HepG2 (cell line): ENCODE measurements at regions not wholly inside any gene's neighbourhood (a gene's known extent, or its start where the extent isn't known, plus 50 kb on each side); places are given as distances from the start of the nearest gene placed in this dataset.

Experiments used
- CBX5 ChIP-seq: sonication (generic); formaldehyde crosslinking; IDR thresholded peaks from 2 replicates; pipeline ENCODE4 v1.4.0; 2020; ENCODE audit warnings: missing genetic modification reagents, borderline replicate concordance
- ELF1 ChIP-seq: sonication (generic); formaldehyde crosslinking; IDR thresholded peaks from 2 replicates; pipeline ENCODE4 v1.4.0; 2020; ENCODE audit warnings: missing genetic modification reagents
- JUNB ChIP-seq: sonication (generic); formaldehyde crosslinking; IDR thresholded peaks from 2 replicates; pipeline ENCODE4 v1.8.0; 2022; ENCODE audit warnings: missing genetic modification reagents, mild to moderate bottlenecking, borderline replicate concordance
- SMAD3 ChIP-seq: sonication (generic); formaldehyde crosslinking; IDR thresholded peaks from 2 replicates; pipeline ENCODE4 v1.4.0; 2020; ENCODE audit warnings: missing genetic modification reagents
- ZKSCAN8 ChIP-seq: IDR thresholded peaks from 2 replicates; pipeline ENCODE4 v1.6.1; 2016; ENCODE audit warnings: borderline replicate concordance, missing genetic modification reagents, missing compliant biosample characterization
- ZNF12 ChIP-seq: sonication (generic); formaldehyde crosslinking; IDR thresholded peaks from 2 replicates; pipeline ENCODE4 v1.5.0; 2020; ENCODE audit warnings: missing genetic modification reagents
- ZNF225 ChIP-seq: sonication (generic); formaldehyde crosslinking; IDR thresholded peaks from 2 replicates; pipeline ENCODE4 v1.4.0; 2020; ENCODE audit warnings: mild to moderate bottlenecking, missing genetic modification reagents
- ZNF569 ChIP-seq: sonication (generic); formaldehyde crosslinking; IDR thresholded peaks from 2 replicates; pipeline ENCODE4 v1.5.0; 2020; ENCODE audit warnings: mild to moderate bottlenecking, missing genetic modification reagents, moderate library complexity, borderline replicate concordance
- ZNF7 ChIP-seq: IDR thresholded peaks from 2 replicates; pipeline ENCODE4 v1.6.1; 2016; ENCODE audit warnings: missing biosample characterization, missing genetic modification reagents
- TF ChIP-seq, protein P1 (sequence below): sonication (generic); formaldehyde crosslinking; IDR thresholded peaks from 2 replicates; pipeline ENCODE4 v1.5.0; 2020; ENCODE audit warnings: mild to moderate bottlenecking, missing genetic modification reagents, moderate library complexity

DNA sequence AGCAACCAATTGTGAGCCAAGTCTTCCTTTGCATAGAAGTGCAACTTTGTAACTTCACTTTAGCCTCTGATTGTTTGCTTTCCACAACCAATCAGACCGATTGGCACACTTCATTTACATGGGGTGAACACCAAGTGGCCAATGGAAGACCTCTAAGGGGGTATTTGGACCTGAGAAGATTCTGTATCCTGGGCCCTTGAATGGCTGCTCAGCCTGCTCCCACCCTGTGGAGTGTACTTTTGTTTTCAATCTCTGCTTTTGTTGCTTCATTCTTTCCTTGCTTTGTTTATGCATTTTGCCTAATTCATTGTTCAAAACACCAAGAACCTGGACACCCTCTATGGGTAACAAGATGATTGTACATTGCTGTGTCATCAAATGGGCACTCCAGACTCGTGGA is 385.7 kb upstream of the NRP1 start:
- TF ChIP-seq ZNF569 (CRISPR knock-in tag) = no peak
- TF ChIP-seq, protein P1, sequence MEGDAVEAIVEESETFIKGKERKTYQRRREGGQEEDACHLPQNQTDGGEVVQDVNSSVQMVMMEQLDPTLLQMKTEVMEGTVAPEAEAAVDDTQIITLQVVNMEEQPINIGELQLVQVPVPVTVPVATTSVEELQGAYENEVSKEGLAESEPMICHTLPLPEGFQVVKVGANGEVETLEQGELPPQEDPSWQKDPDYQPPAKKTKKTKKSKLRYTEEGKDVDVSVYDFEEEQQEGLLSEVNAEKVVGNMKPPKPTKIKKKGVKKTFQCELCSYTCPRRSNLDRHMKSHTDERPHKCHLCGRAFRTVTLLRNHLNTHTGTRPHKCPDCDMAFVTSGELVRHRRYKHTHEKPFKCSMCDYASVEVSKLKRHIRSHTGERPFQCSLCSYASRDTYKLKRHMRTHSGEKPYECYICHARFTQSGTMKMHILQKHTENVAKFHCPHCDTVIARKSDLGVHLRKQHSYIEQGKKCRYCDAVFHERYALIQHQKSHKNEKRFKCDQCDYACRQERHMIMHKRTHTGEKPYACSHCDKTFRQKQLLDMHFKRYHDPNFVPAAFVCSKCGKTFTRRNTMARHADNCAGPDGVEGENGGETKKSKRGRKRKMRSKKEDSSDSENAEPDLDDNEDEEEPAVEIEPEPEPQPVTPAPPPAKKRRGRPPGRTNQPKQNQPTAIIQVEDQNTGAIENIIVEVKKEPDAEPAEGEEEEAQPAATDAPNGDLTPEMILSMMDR (CRISPR knock-in tag) = no peak
- no peak for TF ChIP-seq SMAD3 (CRISPR knock-in tag)
- TF ChIP-seq ELF1 (CRISPR knock-in tag) = no peak
- TF ChIP-seq ZKSCAN8 (CRISPR knock-in tag) = no peak
- no peak for TF ChIP-seq CBX5
- TF ChIP-seq JUNB (CRISPR knock-in tag) = no peak
- no peak for TF ChIP-seq ZNF7 (CRISPR knock-in tag)
- no peak for TF ChIP-seq ZNF225 (CRISPR knock-in tag)
- TF ChIP-seq ZNF12 (CRISPR knock-in tag) = no peak
